Stimulated activated CD4-positive, alpha-beta T cell treated with anti-CD3 and anti-CD28 coated beads, Interleukin-2, amount 100 ng/mL, for 24 hours (primary cell): ENCODE measurements at regions not wholly inside any gene's neighbourhood (a gene's known extent, or its start where the extent isn't known, plus 50 kb on each side); places are given as distances from the start of the nearest gene placed in this dataset.

Experiments
- DNase-seq, 2 donors: peaks; one replicate each; pipeline ENCODE4 v3.0.0-alpha.2; 2020

DNA sequence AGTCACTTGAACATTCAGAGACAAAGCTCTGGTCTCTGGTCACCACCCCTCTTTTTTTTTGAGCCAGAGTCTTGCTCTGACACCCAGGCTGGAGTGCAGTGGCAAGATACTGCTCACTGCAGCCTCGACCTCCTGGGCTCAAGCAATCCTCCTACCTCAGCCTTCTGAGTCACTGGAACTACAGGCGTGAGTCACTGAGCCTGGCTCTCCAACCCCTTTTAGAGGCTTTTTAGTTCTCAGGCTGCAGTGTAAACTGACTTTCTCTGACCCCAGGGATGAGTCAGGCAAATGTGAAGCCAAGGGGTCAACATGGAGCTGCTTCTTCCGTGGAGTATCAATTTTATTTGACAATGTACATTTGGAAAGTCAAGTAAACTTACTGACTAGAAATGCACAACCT lies 229.2 kb downstream of the PTTG2 start:
- peak in 1 of 2 donors; percentile 18 for DNase-seq

- DNase-seq, result no peak
Observed at GRCh38 chr4:38190717-38191178, 230.6 kb downstream of the PTTG2 start.

GRCh38 chr4:38192516-38192915 lies 232.3 kb downstream of the PTTG2 start:
- no peak for DNase-seq

GRCh38 chr4:38193236-38193863 lies 233.2 kb downstream of the PTTG2 start:
- no peak for DNase-seq

DNA sequence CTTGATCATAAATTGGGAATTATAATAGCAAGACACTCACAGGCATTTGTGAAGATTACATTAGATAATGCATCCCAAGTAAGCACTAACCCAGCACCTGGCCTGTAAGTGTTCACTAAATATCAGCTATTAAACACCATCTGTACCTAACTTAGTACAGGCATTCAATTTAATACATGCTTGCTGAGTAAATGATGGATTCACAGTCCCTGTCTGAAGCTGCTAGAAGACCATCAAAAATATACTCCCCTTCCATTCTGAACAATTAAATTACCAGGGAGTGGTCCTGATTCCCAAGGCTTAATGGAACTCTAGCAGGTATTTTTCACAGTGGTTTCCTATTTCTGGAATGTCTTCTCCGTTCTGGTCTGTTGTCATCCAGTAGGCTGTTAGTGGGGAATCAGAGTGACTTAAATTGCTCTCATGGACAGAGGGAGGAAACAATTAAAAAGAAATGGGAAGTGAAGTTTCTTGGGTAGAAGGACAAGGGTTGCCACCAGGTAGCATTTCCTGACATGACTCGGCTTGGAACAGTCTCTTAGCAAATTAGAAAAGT lies 233.9 kb downstream of the PTTG2 start:
- no peak for DNase-seq

- DNase-seq, result no peak
Observed at GRCh38 chr4:38195486-38195885, 235.3 kb downstream of the PTTG2 start.

DNA sequence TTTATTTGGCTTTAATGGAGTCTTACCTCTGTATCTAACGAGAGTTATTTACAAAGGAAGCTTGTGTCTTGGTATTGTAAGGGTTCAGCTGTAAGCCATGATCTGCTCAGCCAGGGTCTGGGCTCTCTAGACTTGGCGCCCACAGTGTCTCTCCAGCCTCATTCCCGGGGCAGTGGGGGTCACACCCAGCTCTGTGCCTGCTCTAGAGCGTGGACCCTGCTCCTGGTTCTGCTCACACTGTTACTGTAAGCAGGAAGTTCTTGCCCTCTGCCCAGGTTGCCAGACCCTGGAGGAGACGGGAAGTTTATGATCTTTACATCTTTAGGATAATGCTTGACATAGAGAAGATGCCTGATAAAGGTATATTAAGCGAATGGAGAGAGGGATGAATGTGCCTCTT lies 235.7 kb downstream of the PTTG2 start:
- DNase-seq, result no peak

DNA sequence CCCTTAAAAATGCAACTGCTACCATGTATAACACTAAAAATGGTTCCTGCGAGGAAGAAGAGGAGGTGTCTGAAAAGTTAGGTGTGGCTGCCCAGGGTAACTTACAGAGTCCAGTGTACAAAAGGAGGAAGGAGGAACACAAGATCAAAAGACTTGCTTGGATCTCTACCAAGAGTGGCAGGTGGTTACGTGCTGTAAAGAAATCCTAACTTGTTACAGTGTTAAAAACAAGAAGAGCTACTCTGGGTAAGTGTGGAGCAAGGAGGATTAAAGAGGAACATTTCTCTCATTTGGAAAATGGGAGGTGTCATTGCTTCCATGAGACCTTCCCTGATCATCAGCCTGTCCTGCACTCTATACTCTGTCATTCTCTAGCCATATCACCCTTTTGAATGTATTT lies 242.0 kb downstream of the PTTG2 start:
- DNase-seq, result no peak

- DNase-seq, result no peak
Observed at GRCh38 chr4:38203609-38204008, 243.4 kb downstream of the PTTG2 start.

DNA sequence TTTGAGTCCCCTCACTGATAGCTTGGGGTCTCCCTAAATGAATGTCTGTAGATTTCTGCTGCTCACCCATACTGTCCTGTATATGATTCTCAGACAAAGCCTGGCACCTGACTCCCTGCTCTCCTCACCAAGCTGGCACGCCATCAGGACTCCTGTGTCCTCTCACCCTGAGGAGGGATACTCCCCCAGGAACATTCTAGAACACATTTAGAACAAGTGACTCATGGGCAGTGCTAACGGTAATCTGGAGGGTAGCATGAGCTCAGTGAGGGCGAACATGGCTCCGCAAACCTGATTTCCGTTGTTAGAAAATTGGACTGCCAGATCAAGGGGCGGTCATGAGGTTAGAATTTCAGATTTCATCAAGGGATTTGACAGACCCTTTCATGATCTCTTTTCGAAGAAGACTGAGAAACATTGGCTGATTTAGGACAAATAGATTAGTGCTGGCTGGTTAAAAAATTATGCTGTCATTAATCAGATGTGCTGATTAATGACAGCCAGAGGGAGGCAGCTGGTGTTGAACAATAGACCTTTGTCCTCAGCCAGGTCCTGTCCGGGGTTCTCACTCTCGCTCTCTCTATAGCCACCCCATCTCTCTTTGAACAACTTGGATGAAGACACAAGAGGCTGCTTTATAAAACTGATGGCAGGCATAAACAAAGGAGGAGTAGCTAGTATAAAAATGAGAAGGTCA lies 244.3 kb downstream of the PTTG2 start:
- no peak for DNase-seq

- no peak for DNase-seq
Observed at GRCh38 chr4:38205261-38205660, 245.1 kb downstream of the PTTG2 start.

DNA sequence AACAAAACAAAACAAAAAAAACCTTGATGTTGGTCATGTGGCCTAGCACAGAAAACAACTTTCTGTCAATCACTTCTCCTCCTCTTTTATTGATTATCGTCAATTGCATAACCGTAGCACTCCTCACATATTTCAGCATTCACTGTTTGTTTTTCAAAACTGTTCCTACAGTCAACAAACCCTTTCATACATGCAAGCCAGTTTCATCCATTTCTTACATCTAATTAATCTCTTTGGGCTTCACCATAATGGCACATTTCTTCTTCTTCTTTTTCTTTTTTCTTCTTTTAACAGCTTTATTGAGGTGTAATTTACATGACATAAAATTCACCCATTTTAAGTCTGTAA lies 246.9 kb downstream of the PTTG2 start:
- DNase-seq, result no peak

GRCh38 chr4:38209654-38210053 lies 249.5 kb downstream of the PTTG2 start:
- DNase-seq, result no peak

- DNase-seq, result no peak
Observed at GRCh38 chr4:38210396-38211114, 250.4 kb downstream of the PTTG2 start.

DNA sequence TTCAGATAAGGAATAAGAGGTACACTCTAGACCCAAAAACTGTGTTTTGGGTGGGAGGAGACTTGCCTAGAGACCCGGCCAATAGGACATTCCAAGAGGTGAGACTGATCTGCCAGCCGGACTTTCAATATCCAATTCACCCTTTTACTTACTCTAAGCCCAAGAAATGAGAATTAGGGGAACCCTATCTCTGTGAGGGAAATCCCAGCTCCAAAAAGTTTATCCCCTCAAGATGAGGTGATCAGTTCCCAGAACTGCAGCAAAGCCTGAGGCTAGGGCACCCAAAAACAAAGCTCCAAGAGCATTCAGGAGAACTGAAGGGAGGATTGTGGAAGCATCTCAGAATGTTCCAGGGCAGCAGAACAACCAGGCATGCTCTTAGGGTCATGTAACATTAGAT lies 251.7 kb downstream of the PTTG2 start:
- no peak for DNase-seq

GRCh38 chr4:38213083-38213805 lies 253.0 kb downstream of the PTTG2 start:
- DNase-seq, result no peak

DNA sequence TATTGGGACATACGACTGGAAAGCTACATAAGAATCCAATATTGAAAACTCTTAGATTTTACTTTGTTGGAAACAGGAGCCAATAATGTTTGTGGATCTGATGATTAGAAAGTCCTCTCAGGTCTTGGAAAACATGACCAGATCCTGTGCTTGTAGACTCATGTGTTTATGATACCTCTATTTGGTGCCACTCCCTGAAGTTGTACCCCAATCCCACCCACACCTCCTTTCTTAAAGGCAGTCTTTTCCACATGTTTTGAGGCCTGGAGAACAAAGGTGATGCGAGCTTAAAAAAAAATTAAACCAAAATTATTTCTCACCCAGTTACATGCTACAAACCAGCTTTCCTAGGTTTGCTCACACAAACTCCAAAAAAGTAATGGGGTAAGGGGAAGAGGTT lies 262.7 kb downstream of the PTTG2 start:
- DNase-seq, result no peak

- DNase-seq, result no peak
Observed at GRCh38 chr4:38223306-38223705, 263.1 kb downstream of the PTTG2 start.

DNA sequence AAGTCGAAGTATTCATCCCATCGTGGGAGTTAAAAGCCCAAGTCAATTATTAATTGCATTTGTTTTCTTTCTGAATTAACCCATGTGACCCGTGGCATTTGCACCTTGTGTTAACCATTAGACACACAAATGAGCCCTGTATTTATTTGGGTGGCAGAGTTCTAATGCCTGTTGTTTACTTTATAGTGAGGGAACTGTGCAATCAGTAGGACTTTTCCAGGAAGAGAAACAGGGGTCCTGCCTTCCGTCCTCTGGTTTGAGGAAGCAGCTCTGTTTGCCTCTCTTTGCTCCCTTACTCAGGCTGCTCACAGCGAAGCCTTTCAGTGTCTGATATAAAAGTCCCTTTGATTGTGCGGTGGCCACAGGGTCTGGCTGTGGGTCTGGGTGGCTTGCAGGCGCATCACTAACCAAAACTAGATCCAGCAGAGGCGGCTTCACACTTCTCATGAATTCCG lies 263.6 kb downstream of the PTTG2 start:
- DNase-seq, result no peak

DNA sequence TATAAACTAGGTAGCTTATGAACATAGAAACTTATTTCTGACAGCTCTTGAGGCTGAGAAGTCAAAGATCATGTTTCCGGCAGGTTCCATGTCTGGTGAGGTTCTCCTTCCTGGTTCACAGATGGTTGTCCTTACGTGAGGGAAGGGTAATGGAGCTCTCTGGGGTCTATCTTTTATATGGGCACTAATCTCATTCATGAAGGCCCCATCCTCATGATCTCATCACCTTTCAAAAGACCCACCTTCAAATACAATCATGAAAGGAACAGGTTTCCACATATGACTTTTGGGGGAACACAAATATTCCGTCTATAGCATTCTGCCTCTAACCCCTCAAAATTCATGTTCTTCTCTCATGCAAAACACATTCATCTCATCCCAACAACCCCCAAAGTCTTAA lies 264.7 kb downstream of the PTTG2 start:
- DNase-seq, result no peak

DNA sequence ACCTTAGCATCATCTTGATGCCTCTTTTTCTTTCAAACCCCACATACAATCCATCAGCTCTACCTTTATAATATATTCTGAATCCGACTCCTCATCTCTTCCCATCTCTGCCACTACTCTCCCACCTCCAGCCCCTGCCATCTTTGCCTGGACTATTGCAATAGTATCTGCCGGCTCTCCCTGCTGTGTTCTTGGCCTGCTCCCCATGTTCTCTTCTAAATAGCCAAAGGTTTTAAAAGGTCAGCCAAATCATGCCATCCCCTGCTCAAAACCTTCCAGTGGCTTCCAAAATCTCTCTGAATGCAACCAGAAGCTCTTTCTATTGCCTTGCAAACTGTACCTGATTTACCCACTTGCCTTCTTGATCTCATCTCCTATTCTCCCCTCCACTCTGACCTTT lies 266.0 kb downstream of the PTTG2 start:
- DNase-seq, result no peak

DNA sequence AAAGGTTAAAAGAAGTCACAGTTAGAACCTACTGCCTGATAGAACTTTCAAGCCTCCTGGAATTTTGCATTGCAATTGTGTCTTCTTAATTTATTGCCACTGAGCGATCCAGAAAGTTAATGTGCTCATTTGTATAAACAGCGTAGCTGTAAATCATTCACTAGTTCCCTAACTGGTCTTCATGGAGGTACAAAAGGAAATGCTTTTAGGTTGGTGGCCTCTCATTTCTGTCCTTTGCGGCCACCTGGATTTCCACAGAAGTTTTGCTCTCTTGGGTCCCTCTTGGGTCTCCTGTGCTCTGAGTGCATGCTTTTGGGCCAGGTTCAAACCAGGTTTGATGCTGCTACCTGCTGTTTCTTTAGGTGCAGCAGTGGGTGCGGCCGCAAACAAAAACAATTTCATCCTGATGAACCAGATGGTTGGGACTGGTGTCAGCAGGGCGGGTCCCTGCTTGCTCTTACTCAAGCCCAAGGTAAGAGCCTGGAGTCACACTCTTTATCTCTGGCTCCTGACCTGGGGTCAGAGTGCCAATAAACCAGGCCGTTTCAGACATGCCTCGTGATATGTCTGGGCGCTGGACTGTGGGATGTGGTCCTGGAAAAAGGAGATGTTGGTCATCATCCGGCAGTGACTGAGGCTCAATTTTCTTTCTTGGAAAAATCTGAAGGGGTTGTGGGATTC lies 270.1 kb downstream of the PTTG2 start:
- DNase-seq, result no peak
